Activated CD8-positive, alpha-beta memory T cell treated with anti-CD3 and anti-CD28 coated beads, Interleukin-2, amount 10 ng/mL, durations not matched to agents 7 days and 5 days (primary cell): ENCODE measurements at regions not wholly inside any gene's neighbourhood (a gene's known extent, or its start where the extent isn't known, plus 50 kb on each side); places are given as distances from the start of the nearest gene placed in this dataset.
A peak's percentile ranks its signal among the peaks of the same experiment; 100 is the strongest.
"Not testable (repeated sequence)": the region's sequence is repeated elsewhere in the genome, so short reads cannot be mapped to it uniquely, and the experiment has no call there.

Source experiments
- ATAC-seq: fragments of 150-1000 bp; cut with Tn5 transposase; one replicate; pipeline ENCODE4 v1.10.0; 2021; ENCODE audit warnings: moderate library complexity
- CTCF ChIA-PET: fragments of 350-600 bp; sonication (Branson Sonifier 250); formaldehyde crosslinking; loops from one replicate; lab custom pipeline; 2021; ENCODE audit warnings: antibody characterized with exemption; lab: Charles Lee
- DNase-seq: peaks from one replicate; pipeline ENCODE4 v3.0.0-alpha.2; 2020
- H3K27ac Mint-ChIP-seq: one replicate; pipeline ENCODE4 v1.8.0; 2021; ENCODE audit warnings: mild to moderate bottlenecking, mixed read lengths
- H3K27me3 Mint-ChIP-seq: one replicate; pipeline ENCODE4 v1.8.0; 2021; ENCODE audit warnings: mixed read lengths
- H3K36me3 Mint-ChIP-seq: one replicate; pipeline ENCODE4 v1.8.0; 2021; ENCODE audit warnings: mild to moderate bottlenecking, mixed read lengths
- H3K4me1 Mint-ChIP-seq: one replicate; pipeline ENCODE4 v1.8.0; 2021; ENCODE audit warnings: mixed read lengths
- H3K4me3 Mint-ChIP-seq: one replicate; pipeline ENCODE4 v1.8.0; 2021; ENCODE audit warnings: mild to moderate bottlenecking, moderate library complexity, mixed read lengths
- H3K9me3 Mint-ChIP-seq: one replicate; pipeline ENCODE4 v1.8.0; 2022; ENCODE audit warnings: low read depth, mixed read lengths

DNA sequence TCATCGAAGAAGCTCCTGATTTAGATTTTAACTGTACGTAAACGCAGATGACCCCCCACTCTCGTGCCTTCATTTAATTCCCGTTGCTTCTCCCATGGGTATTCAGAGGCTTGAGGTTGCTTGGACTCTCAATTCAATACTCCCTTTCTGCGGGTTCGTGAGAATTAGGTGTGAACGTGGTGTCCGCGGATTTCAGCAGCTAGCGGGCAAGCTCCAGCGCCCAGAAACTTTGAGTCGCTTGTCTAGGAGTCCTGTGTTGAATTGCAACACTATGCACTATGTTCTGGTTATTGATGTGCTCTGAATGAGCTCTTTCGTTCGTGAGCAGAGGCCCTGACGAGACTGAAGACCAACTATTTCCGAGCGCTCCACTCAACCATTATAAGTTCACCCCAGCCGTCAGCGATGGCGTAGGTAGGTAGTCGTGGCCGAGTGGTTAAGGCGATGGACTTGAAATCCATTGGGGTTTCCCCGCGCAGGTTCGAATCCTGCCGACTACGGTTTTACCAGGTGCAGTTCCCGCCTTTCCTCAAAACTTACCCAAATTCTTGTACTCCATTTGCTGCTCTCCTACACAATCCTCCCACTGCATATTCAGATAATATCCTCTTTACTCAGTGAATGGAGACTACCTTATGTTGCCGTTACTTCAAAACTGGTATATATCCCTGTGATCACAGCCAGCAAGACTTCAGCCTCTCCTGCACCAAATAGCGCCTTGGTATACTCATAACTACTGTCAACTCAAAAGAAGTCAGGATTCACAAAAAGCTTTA, 72.6 kb upstream of the ZNF184 start:
- peak overlapping the region; percentile 66 for H3K4me3 Mint-ChIP-seq
- peaks cover 5% of the 10 kb centered on the region for H3K36me3 Mint-ChIP-seq
- peak; percentile 27 for ATAC-seq
- peak overlapping the region; percentile 31 for H3K27ac Mint-ChIP-seq
- CTCF ChIA-PET, result interaction anchor here (0.9 kb wide), 1 partner anchor 64 kb away, joined by 3 read pairs; no protein-coding TSS in a partner anchor
- H3K4me1 Mint-ChIP-seq, result peaks cover 38% of the 10 kb centered on the region
- DNase-seq, result peak; percentile 68
- peaks cover 89% of the 10 kb centered on the region for H3K27me3 Mint-ChIP-seq
- H3K9me3 Mint-ChIP-seq, result peaks cover 3% of the 10 kb centered on the region

DNA sequence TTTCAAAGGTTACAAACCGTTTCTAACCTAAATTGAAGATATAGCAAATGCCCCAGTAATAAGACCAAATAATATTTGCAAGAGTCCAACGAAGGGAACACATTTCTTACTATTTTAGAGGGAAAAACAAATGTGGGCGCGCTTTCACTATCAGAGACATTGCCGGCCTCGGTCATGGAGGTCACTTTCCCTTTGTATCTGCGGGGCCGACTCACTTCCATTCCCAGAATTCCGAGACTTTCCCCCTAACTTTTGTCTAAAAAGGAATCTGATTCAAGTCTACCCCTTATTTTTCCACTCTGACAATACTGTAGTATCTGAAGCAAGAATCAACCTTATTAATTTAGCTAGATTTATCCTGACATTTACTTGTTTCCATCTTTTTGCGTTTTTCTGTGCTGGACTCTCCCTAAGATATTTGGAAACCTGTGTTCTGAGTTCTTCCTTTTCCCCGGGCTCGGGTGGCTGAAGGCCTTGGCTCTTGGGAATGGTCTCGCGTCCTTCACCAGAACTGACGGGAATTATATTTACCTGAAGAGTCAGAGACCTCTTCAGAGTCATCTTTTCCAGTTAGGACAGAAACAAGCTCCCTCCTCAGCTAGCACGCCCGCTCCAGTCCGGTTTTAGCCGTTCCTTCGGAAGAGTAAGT, 71.8 kb upstream of the ZNF184 start:
- peaks cover 3% of the 10 kb centered on the region for H3K9me3 Mint-ChIP-seq
- H3K4me3 Mint-ChIP-seq, result peak overlapping the region; percentile 66
- CTCF ChIA-PET, result interaction anchor here (0.9 kb wide), 1 partner anchor 65 kb away, joined by 3 read pairs; no protein-coding TSS in a partner anchor
- H3K27me3 Mint-ChIP-seq, result peaks cover 87% of the 10 kb centered on the region
- peak overlapping the region; percentile 31 for H3K27ac Mint-ChIP-seq
- H3K36me3 Mint-ChIP-seq, result peaks cover 5% of the 10 kb centered on the region
- no peak for DNase-seq
- ATAC-seq, result no peak
- H3K4me1 Mint-ChIP-seq, result peaks cover 39% of the 10 kb centered on the region

DNA sequence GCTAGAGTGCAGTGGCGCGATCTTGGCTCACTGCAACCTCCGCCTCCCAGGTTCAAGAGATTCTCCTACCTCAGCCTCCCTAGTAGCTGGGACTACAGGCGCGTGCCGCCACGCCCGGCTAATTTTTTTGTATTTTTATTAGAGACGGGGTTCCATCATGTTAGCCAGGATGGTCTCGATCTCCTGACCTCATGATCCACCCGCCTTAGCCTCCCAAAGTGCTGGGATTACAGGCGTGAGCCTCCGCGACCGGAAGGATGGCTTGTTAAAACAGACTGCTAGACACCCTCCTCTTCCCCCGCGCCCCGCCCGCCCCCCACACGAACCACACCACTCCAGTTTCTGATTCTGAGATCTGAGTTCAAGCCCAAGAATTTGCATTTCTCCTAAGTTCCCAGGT, 71.2 kb upstream of the ZNF184 start:
- not testable (repeated sequence) for H3K36me3 Mint-ChIP-seq, H3K9me3 Mint-ChIP-seq, H3K27ac Mint-ChIP-seq, DNase-seq, ATAC-seq
- H3K4me3 Mint-ChIP-seq, result peak overlapping the region; percentile 66
- H3K27me3 Mint-ChIP-seq, result peaks cover 88% of the 10 kb centered on the region
- peaks cover 38% of the 10 kb centered on the region for H3K4me1 Mint-ChIP-seq
- CTCF ChIA-PET, result interaction anchor here (0.8 kb wide), 1 partner anchor 11 kb away, joined by 3 read pairs; no protein-coding TSS in a partner anchor

DNA sequence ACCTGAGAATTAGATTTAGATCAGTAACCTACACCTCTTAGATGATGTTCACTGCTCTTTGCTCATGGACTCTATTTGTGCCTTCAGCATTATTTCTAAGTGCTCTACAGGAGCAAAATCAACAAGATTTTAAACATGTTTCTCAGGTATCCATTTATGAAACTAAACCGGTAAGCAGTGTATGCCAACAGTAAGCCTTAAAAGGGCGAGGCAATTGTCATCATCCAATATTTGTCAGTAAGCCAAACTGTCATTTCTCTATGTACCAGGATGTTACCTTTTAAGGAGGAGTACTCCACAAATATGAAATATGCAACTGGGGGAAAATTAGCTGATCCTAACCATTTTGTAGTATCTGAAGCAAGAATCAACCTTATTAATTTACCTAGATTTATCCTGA, 69.6 kb upstream of the ZNF184 start:
- peaks cover 3% of the 10 kb centered on the region for H3K9me3 Mint-ChIP-seq
- peaks cover 87% of the 10 kb centered on the region for H3K27me3 Mint-ChIP-seq
- no peak overlapping the region for H3K27ac Mint-ChIP-seq
- H3K4me3 Mint-ChIP-seq, result no peak overlapping the region
- no peak for ATAC-seq
- CTCF ChIA-PET, result no interaction called here
- peaks cover 5% of the 10 kb centered on the region for H3K36me3 Mint-ChIP-seq
- peaks cover 27% of the 10 kb centered on the region for H3K4me1 Mint-ChIP-seq
- DNase-seq, result no peak

DNA sequence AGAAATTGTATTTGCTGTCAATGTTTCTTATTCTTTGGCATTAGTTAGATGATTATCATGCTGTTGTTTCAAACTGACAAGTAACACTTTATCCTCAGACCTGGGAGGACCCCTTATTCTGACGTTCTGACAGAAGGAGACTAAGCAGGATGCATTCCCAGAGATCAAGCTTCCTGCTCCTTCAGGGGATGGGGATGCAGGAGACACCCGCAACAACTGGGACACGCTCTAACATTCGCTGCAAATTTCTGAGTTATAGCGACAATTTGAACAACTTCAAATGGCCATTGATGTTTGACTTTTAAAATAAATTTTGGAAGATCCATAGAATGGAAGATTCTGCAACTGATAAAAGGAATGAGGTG, 69.0 kb upstream of the ZNF184 start:
- CTCF ChIA-PET, result interaction anchor here (0.6 to 1.6 kb wide), 2 partner anchors 12 to 211 kb away, joined by 3 read pairs; no protein-coding TSS in a partner anchor
- H3K27me3 Mint-ChIP-seq, result peaks cover 87% of the 10 kb centered on the region
- H3K36me3 Mint-ChIP-seq, result peaks cover 5% of the 10 kb centered on the region
- no peak overlapping the region for H3K27ac Mint-ChIP-seq
- H3K4me3 Mint-ChIP-seq, result no peak overlapping the region
- peaks cover 21% of the 10 kb centered on the region for H3K4me1 Mint-ChIP-seq
- ATAC-seq (no peak), DNase-seq (no peak)
- peaks cover 3% of the 10 kb centered on the region for H3K9me3 Mint-ChIP-seq

DNA sequence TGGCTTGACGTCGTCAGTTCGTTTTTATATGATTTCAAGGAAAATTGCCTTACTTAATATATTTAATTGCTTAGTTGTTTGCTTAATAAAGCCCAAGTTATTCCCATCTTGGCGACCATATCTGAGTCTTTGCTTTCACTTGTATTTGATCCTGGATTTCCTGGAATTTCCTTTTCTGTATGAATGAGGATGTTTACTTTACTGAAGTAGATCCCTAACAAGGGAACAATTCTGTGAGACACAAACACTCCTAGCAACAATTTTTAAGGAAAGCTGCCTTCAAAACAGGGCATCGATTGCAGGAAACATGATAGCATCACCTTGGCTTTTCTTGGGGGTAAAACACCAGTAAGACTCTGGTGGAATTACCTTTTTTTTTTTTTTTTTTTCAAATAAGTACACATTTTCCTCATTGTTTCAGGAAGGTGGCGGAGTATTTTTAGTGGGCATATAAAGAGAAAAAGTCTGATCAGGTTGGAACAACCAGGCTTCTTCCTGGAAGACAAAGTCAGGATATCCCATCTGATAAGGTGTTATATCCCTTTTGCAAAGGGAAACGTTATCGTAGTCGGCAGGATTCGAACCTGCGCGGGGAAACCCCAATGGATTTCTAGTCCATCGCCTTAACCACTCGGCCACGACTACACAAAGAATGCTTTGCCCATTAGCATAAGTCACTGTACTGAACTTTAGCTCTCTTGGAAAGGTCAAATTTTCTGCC, 68.5 kb upstream of the ZNF184 start:
- no peaks in the 10 kb centered on the region for H3K9me3 Mint-ChIP-seq
- no peak overlapping the region for H3K4me3 Mint-ChIP-seq
- peaks cover 5% of the 10 kb centered on the region for H3K36me3 Mint-ChIP-seq
- no peak overlapping the region for H3K27ac Mint-ChIP-seq
- ATAC-seq, result no peak
- peaks cover 19% of the 10 kb centered on the region for H3K4me1 Mint-ChIP-seq
- peaks cover 83% of the 10 kb centered on the region for H3K27me3 Mint-ChIP-seq
- CTCF ChIA-PET, result interaction anchor here (0.6 to 1.6 kb wide), 2 partner anchors 12 to 211 kb away, joined by 3 read pairs; no protein-coding TSS in a partner anchor
- no peak for DNase-seq

DNA sequence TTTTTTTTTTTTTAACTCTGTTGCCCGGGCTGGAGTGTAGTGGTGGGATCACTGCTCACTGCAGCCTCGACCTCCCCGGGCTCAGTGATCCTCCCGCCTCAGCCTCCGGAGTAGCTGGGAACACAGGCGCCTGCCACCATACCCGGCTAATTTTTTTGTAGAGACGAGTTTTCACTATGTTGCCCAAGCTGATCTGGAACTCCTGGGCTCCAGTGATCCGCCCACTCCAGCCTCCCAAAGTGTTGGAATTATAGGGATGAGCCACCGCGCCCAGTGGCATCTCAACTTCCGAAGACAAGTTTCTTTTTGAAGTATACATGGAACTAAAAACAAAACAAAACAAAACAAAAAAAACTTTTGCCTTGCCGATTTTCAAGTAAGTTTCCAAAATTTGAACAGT, 66.6 kb upstream of the ZNF184 start:
- Mint-ChIP-seq H3K27me3 (peaks cover 71% of the 10 kb centered on the region), H3K4me3 (no peak overlapping the region), H3K4me1 (peaks cover 4% of the 10 kb centered on the region), H3K36me3 (no peaks in the 10 kb centered on the region), H3K27ac (no peak overlapping the region), H3K9me3 (no peaks in the 10 kb centered on the region)
- DNase-seq, result no peak
- CTCF ChIA-PET, result no interaction called here
- ATAC-seq, result no peak

DNA sequence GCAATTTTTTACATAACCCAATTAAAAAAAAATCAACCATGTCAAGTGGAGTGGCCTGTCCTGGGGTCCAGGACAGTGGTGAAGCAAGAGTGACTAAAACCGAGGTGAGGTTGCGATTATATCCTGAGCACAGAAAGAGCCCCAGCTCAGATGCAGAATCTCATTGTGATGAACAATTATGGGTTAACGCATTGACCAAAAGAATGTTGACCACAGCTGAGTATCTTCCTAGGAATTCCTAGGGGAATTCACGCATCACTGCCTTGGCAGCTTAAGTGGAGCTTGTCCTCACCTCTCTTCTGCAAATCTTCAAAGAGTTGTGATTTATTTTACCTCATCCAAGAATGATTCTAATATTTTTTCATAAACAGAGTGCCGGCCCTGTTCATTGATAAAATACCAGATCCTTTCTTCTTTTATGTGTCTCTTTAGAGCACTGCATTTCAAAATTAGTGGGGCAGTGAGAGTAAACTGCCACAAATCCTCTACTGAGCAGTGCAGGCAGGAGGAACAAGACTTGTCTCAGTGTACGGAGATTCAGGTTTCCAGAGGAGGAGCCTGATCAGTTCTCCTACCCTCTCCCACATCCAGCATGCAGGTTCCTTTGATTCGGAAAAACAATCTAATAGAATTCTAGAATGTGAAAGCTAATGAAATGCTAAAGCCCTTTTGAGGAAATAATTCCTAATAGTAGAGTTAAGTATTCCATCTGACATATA, 60.1 kb upstream of the ZNF184 start:
- H3K27ac Mint-ChIP-seq, result no peak overlapping the region
- no peaks in the 10 kb centered on the region for H3K36me3 Mint-ChIP-seq
- CTCF ChIA-PET, result interaction anchor here (1.1 to 1.5 kb wide), 4 partner anchors 10 to 26 kb away, joined by 3 to 5 read pairs (median 4); no protein-coding TSS in a partner anchor
- DNase-seq, result no peak
- no peaks in the 10 kb centered on the region for H3K4me1 Mint-ChIP-seq
- ATAC-seq, result no peak
- H3K27me3 Mint-ChIP-seq, result peaks cover 53% of the 10 kb centered on the region
- H3K4me3 Mint-ChIP-seq, result no peak overlapping the region
- no peaks in the 10 kb centered on the region for H3K9me3 Mint-ChIP-seq

DNA sequence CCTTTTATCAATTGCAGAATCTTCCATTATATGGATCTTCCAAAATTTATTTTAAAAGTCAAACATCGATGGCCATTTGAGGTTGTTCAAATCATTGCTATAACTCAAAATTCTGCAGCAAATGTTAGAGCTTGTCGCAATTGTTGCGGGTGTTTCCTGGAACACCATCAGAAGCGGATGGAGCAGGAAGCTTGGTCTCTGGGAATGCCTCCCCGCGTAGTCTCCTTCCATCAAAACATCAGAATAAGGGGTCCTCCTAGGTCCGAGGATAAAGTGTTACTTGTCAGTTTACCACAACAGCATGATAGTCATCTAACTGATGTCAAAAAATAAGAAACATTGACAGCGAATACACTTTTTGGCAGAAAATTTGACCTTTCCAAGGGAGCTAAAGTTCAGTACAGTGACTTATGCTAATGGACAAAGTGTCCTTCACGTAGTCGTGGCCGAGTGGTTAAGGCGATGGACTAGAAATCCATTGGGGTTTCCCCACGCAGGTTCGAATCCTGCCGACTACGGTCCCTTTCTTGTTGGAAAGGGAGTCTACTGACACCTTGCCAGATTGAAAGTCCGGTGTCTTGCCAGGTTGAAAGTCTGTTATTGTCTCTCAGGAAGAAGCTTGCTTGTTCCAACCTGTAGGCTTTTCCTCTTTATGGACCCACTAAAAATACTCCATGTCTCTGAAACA, 59.0 kb upstream of the ZNF184 start:
- no peak for DNase-seq
- Mint-ChIP-seq H3K36me3 (no peaks in the 10 kb centered on the region), H3K4me1 (no peaks in the 10 kb centered on the region), H3K9me3 (no peaks in the 10 kb centered on the region), H3K27ac (no peak overlapping the region), H3K27me3 (peaks cover 43% of the 10 kb centered on the region), H3K4me3 (no peak overlapping the region)
- CTCF ChIA-PET, result interaction anchor here (1.2 to 1.5 kb wide), 3 partner anchors 9 to 25 kb away, joined by 4 to 5 read pairs (median 4); no protein-coding TSS in a partner anchor
- ATAC-seq, result no peak

DNA sequence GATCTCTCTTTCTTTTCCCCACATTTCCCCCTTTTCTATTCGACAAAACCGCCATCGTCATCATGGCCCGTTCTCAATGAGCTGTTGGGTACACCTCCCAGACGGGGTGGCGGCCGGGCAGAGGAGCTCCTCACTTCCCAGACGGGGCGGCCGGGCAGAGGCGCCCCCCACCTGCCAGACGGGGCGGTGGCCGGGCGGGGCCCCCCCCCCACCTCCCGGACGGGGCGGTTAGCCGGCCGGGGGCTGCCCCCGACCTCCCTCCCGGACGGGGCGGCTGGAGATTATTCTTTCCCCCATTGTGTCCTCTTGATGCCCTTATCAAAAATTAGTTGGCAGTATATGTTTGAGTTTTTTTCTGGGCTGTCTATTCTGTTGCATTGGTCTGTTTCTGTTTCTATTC, 56.9 kb upstream of the ZNF184 start:
- H3K27ac Mint-ChIP-seq, H3K36me3 Mint-ChIP-seq, CTCF ChIA-PET, ATAC-seq, H3K9me3 Mint-ChIP-seq, DNase-seq, H3K4me3 Mint-ChIP-seq, H3K4me1 Mint-ChIP-seq: not testable (repeated sequence)
- peaks cover 35% of the 10 kb centered on the region for H3K27me3 Mint-ChIP-seq

DNA sequence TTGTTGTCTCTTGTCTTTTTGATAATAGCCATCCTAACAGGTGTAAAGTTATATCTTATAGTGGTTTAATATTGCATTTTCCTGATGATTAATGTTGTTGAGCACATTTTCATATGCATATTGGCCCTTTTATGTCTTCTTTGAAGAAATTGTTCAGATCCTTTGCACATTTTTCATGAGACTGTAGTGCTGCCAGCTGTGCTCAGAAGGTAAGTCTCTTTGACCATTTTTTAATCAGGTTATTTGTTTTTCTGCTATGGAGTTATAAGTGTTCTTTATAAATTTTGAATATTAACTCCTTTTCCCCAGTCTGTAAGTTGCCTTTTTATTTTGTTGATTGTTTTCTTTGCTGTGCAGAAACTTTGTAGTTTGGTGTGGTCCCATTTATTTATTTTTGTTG, 55.8 kb upstream of the ZNF184 start:
- H3K27ac Mint-ChIP-seq, result no peak overlapping the region
- H3K9me3 Mint-ChIP-seq, result no peaks in the 10 kb centered on the region
- ATAC-seq, result no peak
- H3K4me3 Mint-ChIP-seq, result no peak overlapping the region
- peaks cover 34% of the 10 kb centered on the region for H3K27me3 Mint-ChIP-seq
- H3K4me1 Mint-ChIP-seq, result no peaks in the 10 kb centered on the region
- CTCF ChIA-PET, result interaction anchor here (1.3 kb wide), 1 partner anchor 10 kb away, joined by 3 read pairs; no protein-coding TSS in a partner anchor
- no peak for DNase-seq
- H3K36me3 Mint-ChIP-seq, result no peaks in the 10 kb centered on the region
